Hepatocyte (in vitro differentiated cells): ENCODE measurements at regions not wholly inside any gene's neighbourhood (a gene's known extent, or its start where the extent isn't known, plus 50 kb on each side); places are given as distances from the start of the nearest gene placed in this dataset.

Experiments
- DNase-seq: peaks from one replicate; pipeline ENCODE4 v3.0.0-alpha.2; 2016; ENCODE audit warnings: low spot score
- H2AFZ ChIP-seq: fragments of 200-600 bp; sonication (generic); 2 replicates; pipeline ENCODE4 v1.6.0; 2016; ENCODE audit warnings: antibody characterized with exemption, mild to moderate bottlenecking
- H3K27ac ChIP-seq: fragments of 200-600 bp; sonication (generic); 2 replicates; pipeline ENCODE4 v1.5.1; 2016; ENCODE audit warnings: mild to moderate bottlenecking
- H3K27me3 ChIP-seq: fragments of 200-600 bp; sonication (generic); 2 replicates; pipeline ENCODE4 v1.6.1; 2016
- H3K36me3 ChIP-seq: fragments of 200-600 bp; sonication (generic); replicated peaks from 2 replicates; pipeline ENCODE4 v1.5.1; 2016; ENCODE audit warnings: low read depth; ENCODE audit not compliant: insufficient read depth
- H3K4me1 ChIP-seq: fragments of 200-600 bp; sonication (generic); 2 replicates; pipeline ENCODE4 v1.5.1; 2016; ENCODE audit warnings: mild to moderate bottlenecking, moderate library complexity; ENCODE audit not compliant: insufficient read depth
- H3K4me2 ChIP-seq: fragments of 200-600 bp; sonication (generic); 2 replicates; pipeline ENCODE4 v1.6.0; 2016
- H3K4me3 ChIP-seq: fragments of 200-600 bp; sonication (generic); 2 replicates; pipeline ENCODE4 v1.5.1; 2016; ENCODE audit warnings: mild to moderate bottlenecking
- H3K79me2 ChIP-seq: fragments of 200-600 bp; sonication (generic); 2 replicates; pipeline ENCODE4 v1.6.0; 2017; ENCODE audit warnings: mild to moderate bottlenecking
- H3K9me2 ChIP-seq: fragments of 200-600 bp; sonication (generic); replicated peaks from 2 replicates; pipeline ENCODE4 v1.6.0; 2017; ENCODE audit warnings: mild to moderate bottlenecking; ENCODE audit not compliant: insufficient read depth
- H3K9me3 ChIP-seq: fragments of 200-600 bp; sonication (generic); 2 replicates; pipeline ENCODE4 v1.5.1; 2016; ENCODE audit warnings: low read depth, mild to moderate bottlenecking
- H4K20me1 ChIP-seq: fragments of 200-600 bp; sonication (generic); 2 replicates; pipeline ENCODE4 v1.6.0; 2016; ENCODE audit warnings: mild to moderate bottlenecking; ENCODE audit not compliant: insufficient read depth, poor library complexity, severe bottlenecking
- CTCF ChIP-seq: fragments of 200-600 bp; sonication (generic); IDR thresholded peaks from 2 replicates; pipeline ENCODE4 v1.5.1; 2016; ENCODE audit warnings: antibody characterized with exemption, mild to moderate bottlenecking; ENCODE audit not compliant: poor library complexity
- EZH2 ChIP-seq: fragments of 200-600 bp; sonication (generic); IDR thresholded peaks from 2 replicates; pipeline ENCODE4 v1.6.1; 2016; ENCODE audit warnings: antibody characterized with exemption, mild to moderate bottlenecking, borderline replicate concordance
- EZH2phosphoT487 ChIP-seq: fragments of 200-600 bp; sonication (generic); IDR thresholded peaks from one replicate; pipeline ENCODE4 v1.6.1; 2018; ENCODE audit warnings: antibody characterized with exemption, mild to moderate bottlenecking, low read depth, moderate library complexity; ENCODE audit not compliant: unreplicated experiment, severe bottlenecking
- WGBS: methylation state at CpG from one replicate; pipeline ENCODE4 v1.1.6; 2016; ENCODE audit warnings: low lambda C conversion rate; ENCODE audit errors: missing lambda C conversion rate; 5-methylcytosine and 5-hydroxymethylcytosine counted together

GRCh38 chr3:137554242-137554641 lies 209.9 kb upstream of the SOX14 start:
- H2AFZ ChIP-seq: no peak overlapping the region
- no peaks in the 10 kb centered on the region for H3K27me3 ChIP-seq
- H3K9me2 ChIP-seq: no peaks in the 10 kb centered on the region
- no peak overlapping the region for H3K4me2 ChIP-seq
- H4K20me1 ChIP-seq: no peaks in the 10 kb centered on the region
- no peaks in the 10 kb centered on the region for H3K36me3 ChIP-seq
- H3K4me3 ChIP-seq: no peak overlapping the region
- no peak overlapping the region for H3K27ac ChIP-seq
- no peak for DNase-seq
- H3K79me2 ChIP-seq: no peaks in the 10 kb centered on the region
- WGBS: 72% methylated on average over 2 of the region's 2 CpGs
- no peaks in the 10 kb centered on the region for H3K4me1 ChIP-seq
- H3K9me3 ChIP-seq: no peaks in the 10 kb centered on the region
- TF ChIP-seq EZH2 (no peak), CTCF (no peak), EZH2phosphoT487 (no peak)

- Histone ChIP-seq H3K9me3 (no peaks in the 10 kb centered on the region), H2AFZ (no peak overlapping the region), H3K4me3 (no peak overlapping the region), H3K79me2 (no peaks in the 10 kb centered on the region), H3K4me2 (no peak overlapping the region), H4K20me1 (no peaks in the 10 kb centered on the region), H3K4me1 (no peaks in the 10 kb centered on the region), H3K9me2 (no peaks in the 10 kb centered on the region), H3K36me3 (no peaks in the 10 kb centered on the region), H3K27ac (no peak overlapping the region), H3K27me3 (no peaks in the 10 kb centered on the region)
- DNase-seq: no peak
- TF ChIP-seq EZH2phosphoT487 (no peak), CTCF (no peak), EZH2 (no peak)
Measured at GRCh38 chr3:137568880-137569279, 195.2 kb upstream of the SOX14 start.

- Histone ChIP-seq H3K27me3 (no peaks in the 10 kb centered on the region), H3K9me2 (no peaks in the 10 kb centered on the region), H3K36me3 (no peaks in the 10 kb centered on the region), H2AFZ (no peak overlapping the region), H4K20me1 (no peaks in the 10 kb centered on the region), H3K4me3 (no peak overlapping the region), H3K4me2 (no peak overlapping the region), H3K4me1 (no peaks in the 10 kb centered on the region), H3K9me3 (no peaks in the 10 kb centered on the region), H3K27ac (no peak overlapping the region), H3K79me2 (no peaks in the 10 kb centered on the region)
- no peak for TF ChIP-seq CTCF
- no peak for TF ChIP-seq EZH2phosphoT487
- DNase-seq: no peak
- 79% methylated on average over 3 of the region's 3 CpGs for WGBS
Measured at GRCh38 chr3:137572931-137573330, 191.2 kb upstream of the SOX14 start.

- H3K27me3 ChIP-seq: no peaks in the 10 kb centered on the region
- no peaks in the 10 kb centered on the region for H3K36me3 ChIP-seq
- H3K9me3 ChIP-seq: no peaks in the 10 kb centered on the region
- no peak overlapping the region for H3K4me3 ChIP-seq
- TF ChIP-seq CTCF (no peak), EZH2phosphoT487 (no peak)
- no peak overlapping the region for H2AFZ ChIP-seq
- no peaks in the 10 kb centered on the region for H3K79me2 ChIP-seq
- no peak overlapping the region for H3K27ac ChIP-seq
- no peaks in the 10 kb centered on the region for H3K9me2 ChIP-seq
- H4K20me1 ChIP-seq: no peaks in the 10 kb centered on the region
- H3K4me1 ChIP-seq: no peaks in the 10 kb centered on the region
- no peak for DNase-seq
- no peak overlapping the region for H3K4me2 ChIP-seq
- WGBS: 19% methylated on average over 1 of the region's 1 CpG
Measured at GRCh38 chr3:137582484-137582883, 181.6 kb upstream of the SOX14 start.
